ENCODE measurements at regions not wholly inside any gene's neighbourhood (a gene's known extent, or its start where the extent isn't known, plus 50 kb on each side); places are given as distances from the start of the nearest gene placed in this dataset.

- no peaks in the 10 kb centered on the region for H3K27me3 ChIP-seq (ENCODE audit: control insufficient read depth, insufficient read depth)
- DNase-seq (no peak), ATAC-seq (no peak)
- no peak overlapping the region for H3K4me3 ChIP-seq (ENCODE audit: low read length)
- H3K4me1 ChIP-seq (ENCODE audit: control insufficient read depth, insufficient read depth, low read length) = peaks cover 5% of the 10 kb centered on the region
- intact Hi-C loops (cut with DNase I) = no loop called here
- no peaks in the 10 kb centered on the region for H3K9me3 ChIP-seq (ENCODE audit: control insufficient read depth, low read length)
- whole genome bisulfite sequencing = 98% methylated on average over 2 of the region's 2 CpGs
- H3K27ac ChIP-seq (ENCODE audit: low read length) = no peak overlapping the region
Measured at GRCh38 chr17:83180996-83181481, 101.6 kb downstream of the METRNL start.

DNA sequence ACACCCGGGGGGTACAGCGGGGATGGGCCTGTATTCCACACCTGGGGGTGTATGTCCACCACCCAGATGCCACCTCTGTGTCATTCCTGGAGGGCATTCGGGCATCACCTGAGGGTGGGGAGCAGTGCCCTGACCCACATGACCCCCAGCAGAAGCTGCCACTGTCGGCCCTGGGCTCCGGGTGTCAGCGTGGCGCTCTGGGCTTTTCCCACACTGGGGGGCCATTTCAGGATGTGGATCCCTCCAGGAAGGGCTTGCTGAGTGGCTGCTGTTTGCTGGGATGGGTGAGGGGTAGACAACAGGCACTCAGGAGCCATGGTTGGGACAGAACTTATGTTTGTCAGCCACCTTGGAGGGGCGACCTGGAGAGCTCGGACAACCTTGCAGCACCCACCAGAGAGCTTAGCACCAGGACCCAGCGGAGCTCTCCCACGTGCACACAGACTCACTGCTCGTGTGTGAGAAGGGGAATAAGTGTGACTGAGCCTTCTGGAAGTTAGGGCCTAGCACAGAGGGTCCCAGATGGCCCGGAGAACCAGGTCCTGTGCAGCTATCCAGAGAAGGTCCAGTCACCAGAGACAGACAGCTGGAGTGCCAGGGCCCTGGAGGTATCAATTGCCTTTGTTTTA is 102.7 kb downstream of the METRNL start:
- Histone ChIP-seq H3K4me3 (ENCODE audit: low read length) (no peak overlapping the region), H3K4me1 (ENCODE audit: control insufficient read depth, insufficient read depth, low read length) (peaks cover 5% of the 10 kb centered on the region), H3K27ac (ENCODE audit: low read length) (no peak overlapping the region), H3K9me3 (ENCODE audit: control insufficient read depth, low read length) (no peaks in the 10 kb centered on the region), H3K27me3 (ENCODE audit: control insufficient read depth, insufficient read depth) (no peaks in the 10 kb centered on the region)
- DNase-seq (peak in 1 of 3 donors; percentile 37), ATAC-seq (no peak)
- 95% methylated on average over 13 of the region's 13 CpGs for WGBS
- intact Hi-C loops (cut with DNase I) = no loop called here

DNA sequence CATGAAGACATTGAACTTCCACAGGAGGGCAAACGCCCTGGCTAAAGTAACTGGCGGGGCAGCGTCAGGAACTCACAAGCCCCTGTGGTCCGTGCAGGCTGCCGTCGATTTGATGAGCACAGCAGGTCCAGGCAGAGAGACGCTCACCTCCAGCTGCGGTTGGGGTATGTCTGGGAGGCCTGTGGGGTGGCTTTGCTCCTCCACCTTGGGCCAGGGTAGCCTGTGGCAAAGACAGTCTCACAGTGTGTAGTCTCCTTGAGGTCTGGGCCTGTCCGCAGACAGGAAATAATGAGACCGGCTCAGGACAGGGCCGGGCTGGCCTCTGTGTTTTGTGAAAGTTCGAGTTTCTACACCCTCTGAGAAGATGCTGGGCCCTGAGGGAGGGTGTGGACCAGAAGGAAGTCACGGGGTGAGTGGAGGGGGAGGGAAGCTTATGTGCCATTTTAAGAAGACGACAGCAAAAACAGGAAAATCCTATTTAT is 103.3 kb downstream of the METRNL start:
- DNase-seq (peak in 2 of 3 donors; percentile 57 to 82), ATAC-seq (peak; percentile 45 to 58)
- intact Hi-C loops (cut with DNase I) = no loop called here
- no peaks in the 10 kb centered on the region for H3K9me3 ChIP-seq (ENCODE audit: control insufficient read depth, low read length)
- WGBS = 71% methylated on average over 14 of the region's 14 CpGs
- no peak overlapping the region for H3K27ac ChIP-seq (ENCODE audit: low read length)
- H3K27me3 ChIP-seq (ENCODE audit: control insufficient read depth, insufficient read depth) = no peaks in the 10 kb centered on the region
- H3K4me1 ChIP-seq (ENCODE audit: control insufficient read depth, insufficient read depth, low read length) = peaks cover 5% of the 10 kb centered on the region
- no peak overlapping the region for H3K4me3 ChIP-seq (ENCODE audit: low read length)

- H3K27me3 ChIP-seq (ENCODE audit: control insufficient read depth, insufficient read depth) = no peaks in the 10 kb centered on the region
- intact Hi-C loops (cut with DNase I) = no loop called here
- no peak overlapping the region for H3K4me3 ChIP-seq (ENCODE audit: low read length)
- no peaks in the 10 kb centered on the region for H3K9me3 ChIP-seq (ENCODE audit: control insufficient read depth, low read length)
- peak in 2 of 3 donors; percentile 48 to 59 for DNase-seq
- H3K27ac ChIP-seq (ENCODE audit: low read length) = no peak overlapping the region
- WGBS = 52% methylated on average over 28 of the region's 28 CpGs
- peak in 1 of 2 donors; percentile 6 for ATAC-seq
- peaks cover 5% of the 10 kb centered on the region for H3K4me1 ChIP-seq (ENCODE audit: control insufficient read depth, insufficient read depth, low read length)
Measured at GRCh38 chr17:83183145-83183948, 103.9 kb downstream of the METRNL start.

GRCh38 chr17:83183951-83184506 is 104.6 kb downstream of the METRNL start:
- H3K4me3 ChIP-seq (ENCODE audit: low read length) = no peak overlapping the region
- peaks cover 5% of the 10 kb centered on the region for H3K4me1 ChIP-seq (ENCODE audit: control insufficient read depth, insufficient read depth, low read length)
- H3K9me3 ChIP-seq (ENCODE audit: control insufficient read depth, low read length) = no peaks in the 10 kb centered on the region
- WGBS = 55% methylated on average over 15 of the region's 15 CpGs
- intact Hi-C loops (cut with DNase I) = no loop called here
- ATAC-seq (peak; percentile 41 to 54), DNase-seq (peak in 2 of 3 donors; percentile 50 to 51)
- no peaks in the 10 kb centered on the region for H3K27me3 ChIP-seq (ENCODE audit: control insufficient read depth, insufficient read depth)
- no peak overlapping the region for H3K27ac ChIP-seq (ENCODE audit: low read length)

DNA sequence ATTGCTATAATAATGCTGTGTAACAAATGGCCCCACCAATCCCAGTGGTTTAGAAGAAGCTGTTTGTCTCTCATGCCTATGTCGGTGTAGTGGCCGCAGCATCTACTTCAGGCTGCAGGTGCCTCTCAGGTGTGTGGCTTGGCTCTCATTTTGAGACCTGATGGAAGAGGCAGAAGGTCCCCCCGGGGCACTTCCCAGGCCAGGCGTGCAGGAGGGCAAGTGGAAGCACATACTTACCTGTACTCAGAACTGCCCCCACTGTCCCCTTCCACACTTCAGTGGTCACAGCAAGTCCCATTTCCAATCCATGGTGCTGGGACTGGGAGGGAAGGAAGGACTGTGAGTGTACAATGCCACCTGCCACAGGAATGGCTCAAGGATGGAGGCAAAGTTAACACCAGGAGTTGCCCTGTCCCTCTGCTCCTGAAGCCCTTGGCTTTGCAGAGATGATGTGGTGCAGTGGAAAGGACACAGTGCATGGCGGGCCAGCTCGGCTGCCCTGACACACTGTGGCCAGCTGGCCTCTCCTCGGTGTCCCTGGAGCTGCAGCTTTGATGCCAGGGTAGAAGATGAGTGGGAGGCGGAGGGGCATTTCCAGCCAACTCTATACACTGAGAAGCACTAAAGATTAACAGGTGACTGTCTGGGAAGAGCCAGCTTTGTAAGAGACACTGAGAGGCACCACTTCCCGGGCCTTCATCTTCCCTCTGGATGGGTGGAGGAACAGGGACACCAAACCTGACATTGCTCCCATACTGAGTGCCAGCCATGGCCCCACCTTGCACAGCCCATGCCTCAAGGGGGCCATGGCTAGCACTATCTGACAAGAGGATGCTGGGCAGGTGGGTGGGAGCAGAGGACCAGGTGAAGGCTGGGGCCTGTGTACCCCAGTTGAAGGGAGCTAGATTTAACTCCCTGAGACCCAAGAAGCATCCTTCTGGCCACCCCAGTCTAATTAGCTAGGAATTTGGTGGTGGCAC is 105.9 kb downstream of the METRNL start:
- ATAC-seq (no peak), DNase-seq (peak in 1 of 3 donors; percentile 30)
- Histone ChIP-seq H3K9me3 (ENCODE audit: control insufficient read depth, low read length) (no peaks in the 10 kb centered on the region), H3K27ac (ENCODE audit: low read length) (no peak overlapping the region), H3K4me1 (ENCODE audit: control insufficient read depth, insufficient read depth, low read length) (peaks cover 5% of the 10 kb centered on the region), H3K4me3 (ENCODE audit: low read length) (no peak overlapping the region), H3K27me3 (ENCODE audit: control insufficient read depth, insufficient read depth) (no peaks in the 10 kb centered on the region)
- 96% methylated on average over 9 of the region's 9 CpGs for WGBS
- intact Hi-C loops (cut with DNase I) = no loop called here

- Histone ChIP-seq H3K27me3 (ENCODE audit: control insufficient read depth, insufficient read depth) (no peaks in the 10 kb centered on the region), H3K4me1 (ENCODE audit: control insufficient read depth, insufficient read depth, low read length) (peaks cover 5% of the 10 kb centered on the region), H3K4me3 (ENCODE audit: low read length) (no peak overlapping the region), H3K9me3 (ENCODE audit: control insufficient read depth, low read length) (no peaks in the 10 kb centered on the region), H3K27ac (ENCODE audit: low read length) (no peak overlapping the region)
- no peak for ATAC-seq
- intact Hi-C loops (cut with DNase I) = no loop called here
- peak; percentile 24 to 65 (median 55) for DNase-seq
- 36% methylated on average over 4 of the region's 4 CpGs for WGBS
Measured at GRCh38 chr17:83186226-83186625, 106.8 kb downstream of the METRNL start.

DNA sequence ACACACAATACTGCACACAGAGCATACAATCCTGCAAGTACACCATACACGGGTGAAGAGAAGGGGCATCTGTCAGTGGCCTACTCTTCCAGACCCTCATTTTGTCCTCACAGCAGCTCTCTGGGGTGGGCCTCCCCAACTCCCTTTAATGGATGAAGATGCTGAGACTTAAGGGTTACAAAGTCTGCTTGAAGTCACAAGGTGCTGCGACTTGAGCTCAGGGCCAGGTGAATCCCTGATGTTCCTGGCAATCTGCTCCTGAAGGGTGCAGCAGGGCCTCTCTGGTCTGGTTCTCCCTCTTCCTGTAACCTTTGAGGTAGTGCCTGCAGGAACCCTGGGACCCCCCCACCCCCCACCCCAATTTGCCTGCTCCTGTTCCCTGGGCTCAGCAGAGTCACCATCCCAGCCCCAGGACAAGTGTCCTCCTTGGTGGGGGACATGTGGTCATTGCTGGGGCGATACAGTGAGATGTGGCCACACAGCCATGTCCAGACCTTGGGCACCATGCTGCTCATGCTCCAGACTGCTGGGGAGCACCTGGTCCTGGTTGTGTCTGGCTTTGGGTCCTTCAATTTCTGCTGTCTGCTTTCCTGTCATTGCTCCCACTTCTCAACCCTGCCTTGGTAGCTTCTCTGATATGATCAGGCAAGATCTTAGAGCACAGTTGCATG is 107.5 kb downstream of the METRNL start:
- H3K4me1 ChIP-seq (ENCODE audit: control insufficient read depth, insufficient read depth, low read length) = peaks cover 5% of the 10 kb centered on the region
- ATAC-seq (no peak), DNase-seq (no peak)
- H3K9me3 ChIP-seq (ENCODE audit: control insufficient read depth, low read length) = no peaks in the 10 kb centered on the region
- WGBS = 90% methylated on average over 3 of the region's 3 CpGs
- intact Hi-C loops (cut with DNase I) = no loop called here
- H3K27ac ChIP-seq (ENCODE audit: low read length) = no peak overlapping the region
- H3K4me3 ChIP-seq (ENCODE audit: low read length) = no peak overlapping the region
- no peaks in the 10 kb centered on the region for H3K27me3 ChIP-seq (ENCODE audit: control insufficient read depth, insufficient read depth)

DNA sequence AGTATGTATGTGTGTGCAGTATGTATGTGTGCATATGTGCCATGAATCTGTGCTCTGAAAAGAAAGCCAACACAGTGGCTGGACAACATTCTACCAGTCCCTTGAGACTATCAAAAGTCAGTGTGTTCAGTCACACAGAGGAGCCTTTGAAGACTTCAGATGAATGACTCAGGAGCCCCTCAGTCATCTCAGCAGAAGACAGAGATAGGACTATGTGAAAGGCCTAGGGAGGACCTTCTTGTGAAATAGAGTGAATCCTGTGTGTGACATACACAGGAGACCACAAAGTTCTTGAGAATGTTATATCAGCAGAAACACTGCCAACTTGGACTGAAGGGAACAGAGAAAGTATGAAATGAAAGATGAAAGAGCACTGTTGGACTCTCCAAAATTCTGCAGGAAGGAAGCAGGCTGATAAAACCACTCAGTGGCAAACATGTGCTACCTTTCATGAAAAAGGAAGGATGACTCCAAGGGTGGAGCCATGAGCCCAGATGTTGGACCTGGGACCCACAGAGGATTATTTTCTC is 108.4 kb downstream of the METRNL start:
- no peak for ATAC-seq
- intact Hi-C loops (cut with DNase I) = no loop called here
- no peaks in the 10 kb centered on the region for H3K27me3 ChIP-seq (ENCODE audit: control insufficient read depth, insufficient read depth)
- no peak overlapping the region for H3K27ac ChIP-seq (ENCODE audit: low read length)
- H3K4me3 ChIP-seq (ENCODE audit: low read length) = no peak overlapping the region
- H3K9me3 ChIP-seq (ENCODE audit: control insufficient read depth, low read length) = no peaks in the 10 kb centered on the region
- H3K4me1 ChIP-seq (ENCODE audit: control insufficient read depth, insufficient read depth, low read length) = peaks cover 5% of the 10 kb centered on the region
- DNase-seq = no peak

Data from right cardiac atrium (tissue), 5 donors.